GM12878 (cell line): ENCODE measurements at regions not wholly inside any gene's neighbourhood (a gene's known extent, or its start where the extent isn't known, plus 50 kb on each side); places are given as distances from the start of the nearest gene placed in this dataset.

Experiments used
- ATAC-seq: fragments of 200-7000 bp; cut with Tn5 transposase; 3 replicates; pipeline ENCODE4 v1.9.1; 2020; ENCODE audit warnings: mild to moderate bottlenecking, moderate library complexity
- BruUV-seq: library from RNA; stranded (reverse); fragments of 400-500 nt; replicated peaks from 2 replicates; lab custom pipeline; 2021; lab: Mats Ljungman, UMichigan
- CTCF ChIA-PET: fragments of 300-600 bp; sonication (Branson Sonifier 250); formaldehyde crosslinking; extraction: SDS; loops from one replicate; lab custom pipeline; 2021; ENCODE audit warnings: inconsistent platforms; lab: Yijun Ruan, JAX
- POLR2A ChIA-PET: fragments of 350-600 bp; formaldehyde crosslinking; extraction: SDS; loops from one replicate; lab custom pipeline; 2021; ENCODE audit warnings: inconsistent platforms; lab: Charles Lee
- RAD21 ChIA-PET: fragments of 300-600 bp; sonication (Branson Sonifier 250); formaldehyde crosslinking; loops from one replicate; lab custom pipeline; 2023; ENCODE audit warnings: antibody characterized with exemption; ENCODE audit not compliant: unreplicated experiment; lab: Charles Lee
- SMC1A ChIA-PET: fragments of 300-600 bp; sonication (Branson Sonifier 250); formaldehyde crosslinking; loops from one replicate; lab custom pipeline; 2023; ENCODE audit not compliant: unreplicated experiment, uncharacterized antibody; lab: Charles Lee
- DNase-seq: peaks from one replicate; pipeline ENCODE4 v3.0.0-alpha.2; 2011; ENCODE audit warnings: low read depth, low spot score
- FAIRE-seq: peaks from 3 replicates; lab custom pipeline; 2011; peaks lifted over from hg19 to GRCh38; lab: Jason Lieb, UNC
- H2AFZ ChIP-seq: 2 replicates; pipeline ENCODE4 v1.6.0; 2011; ENCODE audit warnings: low read depth, low read length, control low read depth; ENCODE audit not compliant: control insufficient read depth
- H3K27ac ChIP-seq: 2 replicates; pipeline ENCODE4 v1.5.1; 2011; ENCODE audit warnings: control low read depth; ENCODE audit not compliant: control insufficient read depth, insufficient read depth
- H3K27me3 ChIP-seq, 2 experiments: replicated peaks in 1 of 2; 2 replicates each; pipeline versions ENCODE4 v1.6.0 to v1.6.1; 2011; ENCODE audit warnings: low read length in 1 of 2; ENCODE audit not compliant: control insufficient read depth in 2 of 2, insufficient read depth in 2 of 2
- H3K36me3 ChIP-seq, 2 experiments: 2 replicates each; pipeline ENCODE4 v1.5.1; 2011; ENCODE audit warnings: low read length in 1 of 2; ENCODE audit not compliant: control insufficient read depth in 2 of 2, insufficient read depth in 2 of 2
- H3K4me1 ChIP-seq: 2 replicates; pipeline ENCODE4 v1.6.1; 2011; ENCODE audit warnings: mild to moderate bottlenecking, low read length, moderate library complexity, mixed read lengths; ENCODE audit not compliant: control insufficient read depth, insufficient read depth
- H3K4me2 ChIP-seq: 2 replicates; pipeline ENCODE4 v1.6.0; 2011; ENCODE audit warnings: control low read depth; ENCODE audit not compliant: control insufficient read depth, insufficient read depth
- H3K4me3 ChIP-seq: fragments of 200-600 bp; sonication (generic); 2 replicates; pipeline ENCODE4 v1.5.1; 2016
- H3K79me2 ChIP-seq: 2 replicates; pipeline ENCODE4 v1.6.0; 2011; ENCODE audit warnings: low read length; ENCODE audit not compliant: control insufficient read depth, insufficient read depth
- H3K9ac ChIP-seq: 2 replicates; pipeline ENCODE4 v1.8.0; 2011; ENCODE audit warnings: low read length, control low read depth, mixed read lengths; ENCODE audit not compliant: control insufficient read depth, insufficient read depth
- H3K9me3 ChIP-seq: replicated peaks from 3 replicates; pipeline ENCODE4 v1.5.1; 2011; ENCODE audit warnings: mild to moderate bottlenecking, low read length; ENCODE audit not compliant: control insufficient read depth, insufficient read depth
- H4K20me1 ChIP-seq: 2 replicates; pipeline ENCODE4 v1.6.0; 2011; ENCODE audit not compliant: control insufficient read depth, insufficient read depth
- ATF7 ChIP-seq: fragments of 450-650 bp; IDR thresholded peaks from 2 replicates; pipeline ENCODE4 v1.6.1; 2016; ENCODE audit warnings: low read depth, mild to moderate bottlenecking
- BACH1 ChIP-seq: fragments of 450-650 bp; IDR thresholded peaks from 2 replicates; pipeline ENCODE4 v1.6.1; 2017; ENCODE audit warnings: mild to moderate bottlenecking, borderline replicate concordance
- EP300 ChIP-seq, 2 experiments: fragments of 150-350 bp in 1 of 2; IDR thresholded peaks; 2 replicates each; pipeline ENCODE4 v1.6.1; 2011 to 2012; ENCODE audit warnings: low read depth in 2 of 2, low read length in 2 of 2, borderline replicate concordance in 1 of 2, improper control_type of control experiment in 1 of 2, inconsistent platforms in 1 of 2; ENCODE audit not compliant: control insufficient read depth in 1 of 2
- MLLT1 ChIP-seq: fragments of 450-650 bp; IDR thresholded peaks from 2 replicates; pipeline ENCODE4 v1.6.1; 2016; ENCODE audit warnings: mild to moderate bottlenecking
- RAD21 ChIP-seq: IDR thresholded peaks from 2 replicates; pipeline ENCODE4 v1.6.1; 2011; ENCODE audit warnings: mild to moderate bottlenecking, low read depth, low read length, moderate library complexity; ENCODE audit not compliant: insufficient read depth
- SP1 ChIP-seq: IDR thresholded peaks from one replicate; pipeline ENCODE4 v1.6.1; 2011; ENCODE audit warnings: low read depth, low read length
- YBX1 ChIP-seq: fragments of 450-650 bp; IDR thresholded peaks from 2 replicates; pipeline ENCODE4 v1.6.1; 2016; ENCODE audit warnings: antibody characterized with exemption
- ZNF24 ChIP-seq: fragments of 450-650 bp; IDR thresholded peaks from 2 replicates; pipeline ENCODE4 v1.6.1; 2017; ENCODE audit warnings: antibody characterized with exemption, mild to moderate bottlenecking
- ZNF622 ChIP-seq: fragments of 450-650 bp; IDR thresholded peaks from 2 replicates; pipeline ENCODE4 v1.6.1; 2017; ENCODE audit warnings: mild to moderate bottlenecking, inconsistent platforms
- WGBS: methylation state at CpG from one replicate; pipeline ENCODE4 v1.1.6; 2016; ENCODE audit warnings: low lambda C conversion rate; ENCODE audit not compliant: insufficient replicate concordance, insufficient coverage; ENCODE audit errors: missing lambda C conversion rate; 5-methylcytosine and 5-hydroxymethylcytosine counted together
- in situ Hi-C: fragments of 300-500 bp; cut with MboI; formaldehyde crosslinking; loops from 9 replicates; pipeline ENCODE4 v1.14.3; 2018; ENCODE audit warnings: mixed read lengths
- intact Hi-C: fragments of 100-400 bp; cut with micrococcal nuclease; formaldehyde crosslinking; loops from one replicate; pipeline ENCODE4 v1.14.2; 2022; ENCODE audit not compliant: unreplicated experiment

- no TSS peak for BruUV-seq
- POLR2A ChIA-PET: no interaction called here
- in situ Hi-C loops: no loop called here
Measured at GRCh38 chr2:78780864-78781583, 244.5 kb upstream of the REG3G start.

More at GRCh38 chr2:78780864-78781583, 244.5 kb upstream of the REG3G start:
- Histone ChIP-seq H3K4me1 (no peaks in the 10 kb centered on the region), H3K9ac (no peak overlapping the region), H3K79me2 (no peaks in the 10 kb centered on the region), H3K36me3 (no peaks in the 10 kb centered on the region), H3K4me2 (no peak overlapping the region), H3K27me3 (no peaks in the 10 kb centered on the region), H4K20me1 (no peaks in the 10 kb centered on the region), H3K4me3 (no peak overlapping the region), H3K27ac (no peak overlapping the region), H2AFZ (no peak overlapping the region), H3K9me3 (no peaks in the 10 kb centered on the region; the same call in 2 of the 3 replicates)
- FAIRE-seq: no peak
- RAD21 ChIA-PET: no interaction called here
- ATAC-seq: no peak
- intact Hi-C loops: no loop called here
- SMC1A ChIA-PET: no interaction called here
- 11% methylated on average over 7 of the region's 7 CpGs for WGBS
- no peak for DNase-seq
- no peak for TF ChIP-seq ATF7
- TF ChIP-seq BACH1: no peak
- TF ChIP-seq RAD21: no peak
- no peak for TF ChIP-seq EP300 (IDR thresholded peaks at IDR 0.05; ENCODE audit: borderline replicate concordance in 1 of 2, control insufficient read depth in 1 of 2, low read depth in 2 of 2, low read length in 2 of 2)
- TF ChIP-seq ZNF622: no peak
- no peak for TF ChIP-seq YBX1
- no peak for TF ChIP-seq MLLT1
- no peak for TF ChIP-seq ZNF24
- TF ChIP-seq SP1: no peak
- CTCF ChIA-PET: no interaction called here
